NT2/D1 (cell line): ENCODE measurements at regions not wholly inside any gene's neighbourhood (a gene's known extent, or its start where the extent isn't known, plus 50 kb on each side); places are given as distances from the start of the nearest gene placed in this dataset.
"Not testable (repeated sequence)": the region's sequence is repeated elsewhere in the genome, so short reads cannot be mapped to it uniquely, and the experiment has no call there.

ENCODE experiments used
- YY1 ChIP-seq: IDR thresholded peaks from 2 replicates; pipeline ENCODE4 v1.6.1; 2011; ENCODE audit not compliant: insufficient read length, insufficient read depth
- ZNF274 ChIP-seq: IDR thresholded peaks from 2 replicates; pipeline ENCODE4 v1.6.1; 2011; ENCODE audit warnings: mild to moderate bottlenecking, low read depth, low read length

DNA sequence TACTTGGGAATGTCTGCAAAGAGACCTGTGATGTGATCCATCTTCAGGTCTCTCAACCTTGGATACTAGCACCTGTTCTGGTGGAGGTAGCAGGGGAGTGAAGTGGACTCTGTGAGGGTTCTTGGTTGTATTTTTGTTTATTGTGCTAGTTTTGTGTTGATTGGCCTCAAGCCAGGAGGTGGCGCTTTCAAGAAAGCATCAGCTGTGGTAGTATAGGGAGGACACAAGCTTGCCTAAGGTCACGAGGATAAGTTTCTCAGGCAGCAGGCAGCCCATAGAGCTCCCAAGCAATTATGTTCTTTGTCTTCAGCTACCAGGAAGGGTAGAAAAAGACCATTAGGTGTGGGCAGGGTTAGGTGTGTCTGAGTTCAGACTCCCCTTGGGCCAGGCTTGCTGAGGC is 289.9 kb upstream of the TGIF2LX start:
- not testable (repeated sequence) for TF ChIP-seq YY1, ZNF274
